SJCRH30 (cell line): ENCODE measurements at regions not wholly inside any gene's neighbourhood (a gene's known extent, or its start where the extent isn't known, plus 50 kb on each side); places are given as distances from the start of the nearest gene placed in this dataset.
"Not testable (repeated sequence)": the region's sequence is repeated elsewhere in the genome, so short reads cannot be mapped to it uniquely, and the experiment has no call there.

Experiments used
- DNase-seq, 2 experiments: peaks; one replicate each; pipeline ENCODE4 v3.0.0-alpha.2; 2015 to 2020
- H3K27ac ChIP-seq: fragments of 250-450 bp; sonication (Bioruptor Pico); 2 replicates; pipeline ENCODE4 v1.5.1; 2020; ENCODE audit warnings: mild to moderate bottlenecking, moderate library complexity
- H3K27me3 ChIP-seq: fragments of 250-450 bp; sonication (Bioruptor Pico); 2 replicates; pipeline ENCODE4 v1.5.1; 2020; ENCODE audit warnings: mild to moderate bottlenecking, moderate library complexity
- H3K36me3 ChIP-seq: fragments of 250-450 bp; sonication (Bioruptor Pico); 2 replicates; pipeline ENCODE4 v1.5.1; 2020; ENCODE audit warnings: mild to moderate bottlenecking, moderate library complexity
- H3K4me1 ChIP-seq: fragments of 250-450 bp; sonication (Bioruptor Pico); 2 replicates; pipeline ENCODE4 v1.5.1; 2020; ENCODE audit warnings: mild to moderate bottlenecking, moderate library complexity
- H3K4me3 ChIP-seq: fragments of 250-450 bp; sonication (Bioruptor Pico); 2 replicates; pipeline ENCODE4 v1.5.1; 2020; ENCODE audit warnings: mild to moderate bottlenecking, moderate library complexity
- H3K9me3 ChIP-seq: fragments of 250-450 bp; sonication (Bioruptor Pico); replicated peaks from 2 replicates; pipeline ENCODE4 v1.5.1; 2020; ENCODE audit warnings: mild to moderate bottlenecking, moderate library complexity

GRCh38 chr17:53608208-53608607 is 214.5 kb upstream of the KIF2B start:
- DNase-seq, H3K27me3 ChIP-seq: not testable (repeated sequence)

GRCh38 chr17:53607475-53607874 is 215.3 kb upstream of the KIF2B start:
- DNase-seq: no peak
- Histone ChIP-seq H3K27me3 (no peaks in the 10 kb centered on the region), H3K4me1 (no peaks in the 10 kb centered on the region), H3K9me3 (no peaks in the 10 kb centered on the region), H3K36me3 (no peaks in the 10 kb centered on the region), H3K4me3 (no peak overlapping the region), H3K27ac (no peak overlapping the region)

More at GRCh38 chr17:53608208-53608607, 214.5 kb upstream of the KIF2B start:
- H3K4me1 ChIP-seq, H3K36me3 ChIP-seq, H3K4me3 ChIP-seq, H3K9me3 ChIP-seq, H3K27ac ChIP-seq: not testable (repeated sequence)

- Histone ChIP-seq H3K4me1 (no peaks in the 10 kb centered on the region), H3K4me3 (no peak overlapping the region), H3K27ac (no peak overlapping the region), H3K27me3 (no peaks in the 10 kb centered on the region), H3K36me3 (no peaks in the 10 kb centered on the region), H3K9me3 (no peaks in the 10 kb centered on the region)
- DNase-seq: no peak
These were observed 234.4 kb upstream of the KIF2B start for GRCh38 chr17:53588317-53588716.

- H3K9me3 ChIP-seq: no peaks in the 10 kb centered on the region; the same call in 1 of the 2 replicates
- H3K36me3 ChIP-seq: no peaks in the 10 kb centered on the region
- H3K4me3 ChIP-seq: no peak overlapping the region
- no peak for DNase-seq
- no peak overlapping the region for H3K27ac ChIP-seq
- no peaks in the 10 kb centered on the region for H3K27me3 ChIP-seq
- no peaks in the 10 kb centered on the region for H3K4me1 ChIP-seq
These were observed 248.7 kb upstream of the KIF2B start for GRCh38 chr17:53574038-53574437.

- H3K27ac ChIP-seq: no peak overlapping the region
- no peaks in the 10 kb centered on the region for H3K36me3 ChIP-seq
- H3K4me3 ChIP-seq: no peak overlapping the region
These were observed 251.4 kb upstream of the KIF2B start for GRCh38 chr17:53571342-53571741.

GRCh38 chr17:53570731-53571130 is 252.0 kb upstream of the KIF2B start:
- Histone ChIP-seq H3K4me3 (no peak overlapping the region), H3K4me1 (no peaks in the 10 kb centered on the region), H3K36me3 (no peaks in the 10 kb centered on the region), H3K27ac (no peak overlapping the region), H3K27me3 (no peaks in the 10 kb centered on the region), H3K9me3 (no peaks in the 10 kb centered on the region; the same call in 1 of the 2 replicates)
- no peak for DNase-seq

More at GRCh38 chr17:53571342-53571741, 251.4 kb upstream of the KIF2B start:
- H3K27me3 ChIP-seq: no peaks in the 10 kb centered on the region
- DNase-seq: no peak
- no peaks in the 10 kb centered on the region; the same call in 1 of the 2 replicates for H3K9me3 ChIP-seq
- H3K4me1 ChIP-seq: no peaks in the 10 kb centered on the region

- Histone ChIP-seq H3K27me3 (no peaks in the 10 kb centered on the region), H3K27ac (no peak overlapping the region), H3K9me3 (no peaks in the 10 kb centered on the region), H3K4me1 (no peaks in the 10 kb centered on the region), H3K36me3 (no peaks in the 10 kb centered on the region), H3K4me3 (no peak overlapping the region)
- DNase-seq: no peak
These were observed 261.8 kb upstream of the KIF2B start for GRCh38 chr17:53560953-53561352.

GRCh38 chr17:53548252-53548651 is 274.5 kb upstream of the KIF2B start:
- H3K27me3 ChIP-seq: no peaks in the 10 kb centered on the region
- DNase-seq: no peak
- H3K4me1 ChIP-seq: no peaks in the 10 kb centered on the region
- no peak overlapping the region for H3K4me3 ChIP-seq
- no peaks in the 10 kb centered on the region for H3K36me3 ChIP-seq
- no peak overlapping the region for H3K27ac ChIP-seq
- no peaks in the 10 kb centered on the region for H3K9me3 ChIP-seq

GRCh38 chr17:53543472-53543871 is 279.3 kb upstream of the KIF2B start:
- no peaks in the 10 kb centered on the region for H3K9me3 ChIP-seq
- H3K36me3 ChIP-seq: no peaks in the 10 kb centered on the region
- no peak overlapping the region for H3K4me3 ChIP-seq
- no peaks in the 10 kb centered on the region for H3K4me1 ChIP-seq
- H3K27ac ChIP-seq: no peak overlapping the region
- no peak for DNase-seq
- no peaks in the 10 kb centered on the region for H3K27me3 ChIP-seq

- Histone ChIP-seq H3K27me3 (no peaks in the 10 kb centered on the region), H3K4me3 (no peak overlapping the region), H3K9me3 (no peaks in the 10 kb centered on the region), H3K27ac (no peak overlapping the region), H3K4me1 (no peaks in the 10 kb centered on the region), H3K36me3 (no peaks in the 10 kb centered on the region)
- no peak for DNase-seq
These were observed 284.6 kb upstream of the KIF2B start for GRCh38 chr17:53538129-53538617.

GRCh38 chr17:53527473-53527872 is 295.3 kb upstream of the KIF2B start:
- DNase-seq: no peak
- Histone ChIP-seq H3K9me3 (no peaks in the 10 kb centered on the region), H3K27ac (no peak overlapping the region)

GRCh38 chr17:53525590-53525989 is 297.1 kb upstream of the KIF2B start:
- Histone ChIP-seq H3K27me3 (no peaks in the 10 kb centered on the region), H3K9me3 (no peaks in the 10 kb centered on the region), H3K27ac (no peak overlapping the region), H3K36me3 (no peaks in the 10 kb centered on the region), H3K4me3 (no peak overlapping the region), H3K4me1 (no peaks in the 10 kb centered on the region)
- no peak for DNase-seq

More at GRCh38 chr17:53527473-53527872, 295.3 kb upstream of the KIF2B start:
- no peaks in the 10 kb centered on the region for H3K36me3 ChIP-seq
- no peaks in the 10 kb centered on the region for H3K27me3 ChIP-seq
- H3K4me3 ChIP-seq: no peak overlapping the region
- H3K4me1 ChIP-seq: no peaks in the 10 kb centered on the region

GRCh38 chr17:53516636-53517035 is 306.1 kb upstream of the KIF2B start:
- Histone ChIP-seq H3K27me3 (no peaks in the 10 kb centered on the region), H3K27ac (no peak overlapping the region), H3K9me3 (no peaks in the 10 kb centered on the region), H3K4me3 (no peak overlapping the region), H3K4me1 (no peaks in the 10 kb centered on the region), H3K36me3 (no peaks in the 10 kb centered on the region)
- peak; percentile 5 to 38 for DNase-seq

GRCh38 chr17:53499277-53499676 is 323.4 kb upstream of the KIF2B start:
- Histone ChIP-seq H3K36me3 (no peaks in the 10 kb centered on the region), H3K4me1 (no peaks in the 10 kb centered on the region), H3K27me3 (no peaks in the 10 kb centered on the region), H3K4me3 (no peak overlapping the region), H3K27ac (no peak overlapping the region), H3K9me3 (no peaks in the 10 kb centered on the region)
- DNase-seq: no peak

- H3K27ac ChIP-seq: no peak overlapping the region
- H3K9me3 ChIP-seq: no peaks in the 10 kb centered on the region
- H3K27me3 ChIP-seq: no peaks in the 10 kb centered on the region
- H3K4me3 ChIP-seq: no peak overlapping the region
- DNase-seq: no peak
- H3K36me3 ChIP-seq: no peaks in the 10 kb centered on the region
- H3K4me1 ChIP-seq: no peaks in the 10 kb centered on the region
These were observed 326.4 kb upstream of the KIF2B start for GRCh38 chr17:53496356-53496755.

GRCh38 chr17:53492532-53492931 is 330.2 kb upstream of the KIF2B start:
- Histone ChIP-seq H3K27ac (no peak overlapping the region), H3K27me3 (no peaks in the 10 kb centered on the region), H3K4me1 (no peaks in the 10 kb centered on the region), H3K36me3 (no peaks in the 10 kb centered on the region), H3K9me3 (no peaks in the 10 kb centered on the region), H3K4me3 (no peak overlapping the region)
- no peak for DNase-seq
